IMR-90 (cell line): ENCODE measurements at regions not wholly inside any gene's neighbourhood (a gene's known extent, or its start where the extent isn't known, plus 50 kb on each side); places are given as distances from the start of the nearest gene placed in this dataset.

Source experiments
- ATAC-seq: fragments of 200-7000 bp; cut with Tn5 transposase; 2 replicates; pipeline ENCODE4 v1.9.1; 2020; ENCODE audit warnings: low read depth, mild to moderate bottlenecking, moderate library complexity
- BruUV-seq: library from RNA; stranded (reverse); fragments of 400-500 nt; replicated peaks from 2 replicates; lab custom pipeline; 2021; lab: Mats Ljungman, UMichigan
- CTCF ChIA-PET: fragments of 300-600 bp; formaldehyde crosslinking; extraction: SDS; loops from one replicate; lab custom pipeline; 2021; ENCODE audit warnings: antibody characterized with exemption; lab: Yijun Ruan, JAX
- POLR2A ChIA-PET: fragments of 300-600 bp; sonication (Branson Sonifier 250); formaldehyde crosslinking; loops from one replicate; lab custom pipeline; 2022; ENCODE audit warnings: antibody characterized with exemption; ENCODE audit not compliant: unreplicated experiment; lab: Charles Lee
- DNase-seq: peaks from one replicate; pipeline ENCODE4 v3.0.0; 2013
- H2AFZ ChIP-seq: replicated peaks from 2 replicates; pipeline ENCODE3; 2013; ENCODE audit warnings: low read length, mild to moderate bottlenecking; ENCODE audit not compliant: poor library complexity
- H2AK5ac ChIP-seq: 2 replicates; pipeline ENCODE4 v1.6.1; 2013; ENCODE audit warnings: low read depth, low read length, inconsistent platforms
- H2AK9ac ChIP-seq: replicated peaks from 2 replicates; pipeline ENCODE3; 2013; ENCODE audit warnings: mild to moderate bottlenecking, low read depth, low read length, moderate library complexity; ENCODE audit not compliant: poor library complexity
- H2BK120ac ChIP-seq: 2 replicates; pipeline ENCODE4 v1.6.1; 2013; ENCODE audit warnings: low read depth, low read length, inconsistent platforms
- H2BK15ac ChIP-seq: 3 replicates; pipeline ENCODE4 v1.6.1; 2013; ENCODE audit warnings: low read depth, low read length, inconsistent platforms
- H2BK20ac ChIP-seq: 2 replicates; pipeline ENCODE4 v1.6.1; 2013; ENCODE audit warnings: low read depth, mild to moderate bottlenecking, inconsistent platforms, low read length, moderate library complexity
- H2BK5ac ChIP-seq: 2 replicates; pipeline ENCODE4 v1.6.1; 2013; ENCODE audit warnings: mild to moderate bottlenecking, low read depth, low read length, inconsistent platforms; ENCODE audit not compliant: poor library complexity, severe bottlenecking
- H3K14ac ChIP-seq: replicated peaks from 2 replicates; pipeline ENCODE4 v1.6.1; 2013; ENCODE audit warnings: low read depth, low read length, inconsistent platforms
- H3K18ac ChIP-seq: 2 replicates; pipeline ENCODE4 v1.6.1; 2013; ENCODE audit warnings: low read depth, low read length, control low read depth
- H3K23ac ChIP-seq: 2 replicates; pipeline ENCODE4 v1.6.1; 2013; ENCODE audit warnings: low read depth, low read length, inconsistent platforms
- H3K27ac ChIP-seq: 2 replicates; pipeline ENCODE4 v1.5.1; 2013; ENCODE audit warnings: mild to moderate bottlenecking, control low read depth, low read length; ENCODE audit not compliant: insufficient read depth
- H3K27me3 ChIP-seq: 2 replicates; pipeline ENCODE4 v1.6.1; 2013; ENCODE audit warnings: low read length; ENCODE audit not compliant: control insufficient read depth, insufficient read depth
- H3K36me3 ChIP-seq: 2 replicates; pipeline ENCODE4 v1.6.1; 2013; ENCODE audit warnings: low read length, mixed read lengths; ENCODE audit not compliant: control insufficient read depth, insufficient read depth
- H3K4ac ChIP-seq: 2 replicates; pipeline ENCODE4 v1.6.1; 2013; ENCODE audit warnings: low read depth, low read length, inconsistent platforms
- H3K4me1 ChIP-seq: 2 replicates; pipeline ENCODE4 v1.6.1; 2013; ENCODE audit warnings: low read length, mixed read lengths; ENCODE audit not compliant: control insufficient read depth, insufficient read depth
- H3K4me2 ChIP-seq: 2 replicates; pipeline ENCODE4 v1.6.1; 2013; ENCODE audit warnings: low read depth, mild to moderate bottlenecking, control low read depth, low read length, moderate library complexity
- H3K4me3 ChIP-seq: 2 replicates; pipeline ENCODE4 v1.5.1; 2013; ENCODE audit warnings: low read depth, mild to moderate bottlenecking, control low read depth, low read length, moderate library complexity; ENCODE audit not compliant: insufficient read depth
- H3K56ac ChIP-seq: 2 replicates; pipeline ENCODE4 v1.6.1; 2013; ENCODE audit warnings: low read length, inconsistent platforms; ENCODE audit not compliant: insufficient read depth; ENCODE audit errors: extremely low read depth
- H3K79me1 ChIP-seq, 2 experiments: 2 replicates each; pipeline ENCODE4 v1.6.1; 2013; ENCODE audit warnings: low read length in 2 of 2, inconsistent platforms in 1 of 2, low read depth in 1 of 2
- H3K9ac ChIP-seq: 2 replicates; pipeline ENCODE4 v1.6.1; 2013; ENCODE audit warnings: low read depth, low read length, control low read depth
- H3K9me1 ChIP-seq: 2 replicates; pipeline ENCODE4 v1.6.1; 2013; ENCODE audit warnings: low read length, inconsistent platforms; ENCODE audit not compliant: insufficient read depth
- H3K9me3 ChIP-seq: 2 replicates; pipeline ENCODE4 v1.6.1; 2013; ENCODE audit warnings: low read length; ENCODE audit not compliant: control insufficient read depth, insufficient read depth
- H4K20me1 ChIP-seq: 2 replicates; pipeline ENCODE4 v1.6.1; 2013; ENCODE audit warnings: low read length, inconsistent platforms; ENCODE audit not compliant: insufficient read depth
- H4K5ac ChIP-seq: 2 replicates; pipeline ENCODE4 v1.6.1; 2013; ENCODE audit warnings: mild to moderate bottlenecking, low read depth, low read length, control low read depth
- H4K8ac ChIP-seq, 2 experiments: 2 replicates each; pipeline ENCODE4 v1.6.1; 2013; ENCODE audit warnings: low read depth in 2 of 2, low read length in 2 of 2, control low read depth in 1 of 2, inconsistent platforms in 1 of 2
- H4K91ac ChIP-seq: 2 replicates; pipeline ENCODE4 v1.6.1; 2013; ENCODE audit warnings: low read depth, low read length, inconsistent platforms; ENCODE audit not compliant: insufficient read depth
- BHLHE40 ChIP-seq: fragments of 150-350 bp; IDR thresholded peaks from 2 replicates; pipeline ENCODE4 v1.6.1; 2016; ENCODE audit warnings: mild to moderate bottlenecking, low read depth, low read length
- CHD1 ChIP-seq: IDR thresholded peaks from 2 replicates; pipeline ENCODE4 v1.6.1; 2012; ENCODE audit warnings: low read depth, low read length, improper control_type of control experiment
- FOS ChIP-seq: fragments of 150-350 bp; IDR thresholded peaks from 2 replicates; pipeline ENCODE4 v1.6.1; 2016; ENCODE audit warnings: low read depth, low read length
- MAFK ChIP-seq: IDR thresholded peaks from 2 replicates; pipeline ENCODE4 v1.6.1; 2012; ENCODE audit warnings: low read depth, low read length, improper control_type of control experiment
- NFE2L2 ChIP-seq: fragments of 150-350 bp; IDR thresholded peaks from 2 replicates; pipeline ENCODE4 v1.6.1; 2016; ENCODE audit warnings: low read depth, mild to moderate bottlenecking, low read length
- POLR2A ChIP-seq: IDR thresholded peaks from 2 replicates; pipeline ENCODE4 v1.6.1; 2012; ENCODE audit warnings: mild to moderate bottlenecking, low read depth, low read length
- RAD21 ChIP-seq: IDR thresholded peaks from 2 replicates; pipeline ENCODE4 v1.6.1; 2012; ENCODE audit warnings: low read length, improper control_type of control experiment
- RFX5 ChIP-seq: IDR thresholded peaks from 2 replicates; pipeline ENCODE4 v1.8.0; 2012; ENCODE audit warnings: low read depth, mild to moderate bottlenecking, low read length, moderate library complexity
- WGBS, 2 experiments: methylation state at CpG; one replicate each; pipeline versions ENCODE4 v1.1.5 to v1.1.7; 2013; ENCODE audit warnings: missing lambda C conversion rate in 2 of 2; ENCODE audit not compliant: insufficient read length in 1 of 2; ENCODE audit errors: extremely low coverage in 2 of 2; 5-methylcytosine and 5-hydroxymethylcytosine counted together
- dilution Hi-C: fragments of 300-500 bp; cut with HindIII; formaldehyde crosslinking; loops from one replicate; pipeline ENCODE4 v1.14.3; 2018; ENCODE audit warnings: low sequenced_read_pairs; ENCODE audit not compliant: unreplicated experiment
- in situ Hi-C: fragments of 300-500 bp; cut with MboI; formaldehyde crosslinking; loops from 3 replicates; pipeline ENCODE4 v1.14.3; 2019; ENCODE audit warnings: low sequenced_read_pairs, inconsistent platforms, mixed read lengths
- intact Hi-C: fragments of 100-400 bp; cut with micrococcal nuclease; formaldehyde crosslinking; loops from 2 replicates; pipeline ENCODE4 v1.10.0; 2022
- TF ChIP-seq, protein P1 (sequence below): fragments of 150-350 bp; IDR thresholded peaks from 2 replicates; pipeline ENCODE4 v1.6.1; 2017; ENCODE audit warnings: mild to moderate bottlenecking, antibody characterized with exemption, low read length, low read depth

DNA sequence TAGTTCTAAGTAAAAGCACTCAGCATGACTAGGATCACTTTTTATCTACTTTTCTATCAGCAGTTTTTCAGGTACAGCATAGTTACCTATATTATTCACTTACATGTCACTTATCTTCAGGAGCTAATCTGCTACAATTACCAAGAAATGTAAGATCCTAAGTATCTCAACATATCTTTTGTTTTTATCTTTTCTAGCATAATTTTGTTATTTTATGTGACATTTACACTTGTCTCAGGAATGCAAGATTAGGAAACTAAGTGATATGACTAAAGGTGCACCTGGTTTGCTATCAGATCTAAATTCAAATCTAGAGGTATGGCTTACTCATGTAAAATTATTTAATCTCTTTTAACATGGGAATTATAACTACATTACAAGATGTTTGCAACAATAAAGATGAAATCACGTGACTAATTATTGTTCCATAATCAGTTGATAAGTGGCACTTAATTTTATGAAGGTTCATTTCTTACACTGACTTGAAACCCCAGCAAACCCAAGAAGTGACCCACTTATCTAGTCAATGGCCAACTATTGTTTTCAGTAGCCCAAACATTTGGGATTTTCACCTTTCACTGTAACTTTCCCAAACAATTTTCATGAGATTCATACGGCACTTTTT is 390.3 kb upstream of the PCDH15 start:
- ChIA-PET CTCF (no interaction called here), POLR2A (no interaction called here)
- intact Hi-C loops, result no loop called here

More for the DNA sequence above, 390.3 kb upstream of the PCDH15 start:
- Histone ChIP-seq H3K4me1 (no peaks in the 10 kb centered on the region), H3K4ac (no peak overlapping the region), H2AK5ac (no peak overlapping the region), H3K56ac (no peak overlapping the region), H2BK5ac (no peak overlapping the region), H3K9me1 (no peaks in the 10 kb centered on the region), H4K8ac (no peak overlapping the region), H2AFZ (no peak overlapping the region), H3K27me3 (no peaks in the 10 kb centered on the region), H4K20me1 (no peaks in the 10 kb centered on the region), H3K79me1 (no peaks in the 10 kb centered on the region), H3K9me3 (no peaks in the 10 kb centered on the region), H3K36me3 (no peaks in the 10 kb centered on the region), H4K5ac (no peak overlapping the region), H3K9ac (no peak overlapping the region), H2AK9ac (no peak overlapping the region), H3K27ac (no peak overlapping the region), H2BK15ac (no peak overlapping the region), H3K4me2 (no peak overlapping the region), H2BK120ac (no peak overlapping the region), H3K4me3 (no peak overlapping the region), H2BK20ac (no peak overlapping the region), H4K91ac (no peak overlapping the region), H3K18ac (no peak overlapping the region), H3K23ac (no peak overlapping the region), H3K14ac (no peak overlapping the region)
- ATAC-seq (no peak), DNase-seq (no peak)
- TF ChIP-seq NFE2L2 (no peak), RAD21 (no peak), MAFK (no peak), CHD1 (no peak), RFX5 (no peak), BHLHE40 (no peak), FOS (no peak), POLR2A (no peak)
- TF ChIP-seq, protein P1, sequence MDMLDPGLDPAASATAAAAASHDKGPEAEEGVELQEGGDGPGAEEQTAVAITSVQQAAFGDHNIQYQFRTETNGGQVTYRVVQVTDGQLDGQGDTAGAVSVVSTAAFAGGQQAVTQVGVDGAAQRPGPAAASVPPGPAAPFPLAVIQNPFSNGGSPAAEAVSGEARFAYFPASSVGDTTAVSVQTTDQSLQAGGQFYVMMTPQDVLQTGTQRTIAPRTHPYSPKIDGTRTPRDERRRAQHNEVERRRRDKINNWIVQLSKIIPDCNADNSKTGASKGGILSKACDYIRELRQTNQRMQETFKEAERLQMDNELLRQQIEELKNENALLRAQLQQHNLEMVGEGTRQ, result no peak
- dilution Hi-C loops (no loop called here), in situ Hi-C loops (no loop called here)
- BruUV-seq, result no TSS peak
- WGBS, 2 experiments, result 20% methylated on average over 1 of the region's 2 CpGs; no CpG with 5 or more reads in 1 of the 2 experiments
